Mesothelial cell of epicardium (in vitro differentiated cells): ENCODE measurements at regions not wholly inside any gene's neighbourhood (a gene's known extent, or its start where the extent isn't known, plus 50 kb on each side); places are given as distances from the start of the nearest gene placed in this dataset.

Source experiments
- DNase-seq, 2 experiments: peaks; one replicate each; pipeline ENCODE4 v3.0.0; 2021; ENCODE audit warnings: low spot score in 2 of 2; ENCODE audit not compliant: unreplicated experiment in 2 of 2
- H3K27ac Mint-ChIP-seq: 2 replicates; pipeline ENCODE4 v1.8.0; 2021; ENCODE audit warnings: mixed read lengths
- H3K27me3 Mint-ChIP-seq: 2 replicates; pipeline ENCODE4 v1.8.0; 2021; ENCODE audit warnings: low read depth, mixed read lengths
- H3K36me3 Mint-ChIP-seq: 2 replicates; pipeline ENCODE4 v1.8.0; 2021; ENCODE audit warnings: mixed read lengths
- H3K4me1 Mint-ChIP-seq: 2 replicates; pipeline ENCODE4 v1.8.0; 2021; ENCODE audit warnings: mixed read lengths
- H3K4me3 Mint-ChIP-seq: 2 replicates; pipeline ENCODE4 v1.8.0; 2021; ENCODE audit warnings: mild to moderate bottlenecking, moderate library complexity, mixed read lengths
- H3K9me3 Mint-ChIP-seq: 2 replicates; pipeline ENCODE4 v1.8.0; 2021; ENCODE audit warnings: mixed read lengths
- TF ChIP-seq, protein P1 (sequence below): fragments of 200-600 bp; sonication (generic); IDR thresholded peaks from one replicate; pipeline ENCODE4 v1.5.0; 2021; ENCODE audit warnings: antibody characterized with exemption; ENCODE audit not compliant: unreplicated experiment

DNA sequence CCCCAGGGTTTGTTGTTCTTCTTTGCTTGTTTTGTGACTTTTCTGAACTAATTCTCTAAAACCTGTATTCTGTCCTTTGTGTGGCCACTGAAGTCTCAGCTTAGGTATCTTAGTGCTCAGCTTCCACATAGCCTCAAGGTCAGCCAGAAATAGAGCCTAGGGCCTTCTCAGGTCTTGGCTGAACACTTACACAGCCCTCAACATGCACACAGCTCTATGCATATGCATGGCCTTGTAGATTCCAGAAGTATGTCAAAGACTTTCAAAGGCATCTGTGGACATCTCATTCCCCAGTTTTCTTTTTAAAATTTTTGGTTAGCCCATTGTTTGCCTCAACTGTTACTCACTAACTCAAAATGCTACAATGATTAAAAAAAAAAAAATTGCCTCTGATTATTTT lies 99.9 kb upstream of the GRIA1 start:
- H3K27ac Mint-ChIP-seq: no peak overlapping the region
- TF ChIP-seq, protein P1, sequence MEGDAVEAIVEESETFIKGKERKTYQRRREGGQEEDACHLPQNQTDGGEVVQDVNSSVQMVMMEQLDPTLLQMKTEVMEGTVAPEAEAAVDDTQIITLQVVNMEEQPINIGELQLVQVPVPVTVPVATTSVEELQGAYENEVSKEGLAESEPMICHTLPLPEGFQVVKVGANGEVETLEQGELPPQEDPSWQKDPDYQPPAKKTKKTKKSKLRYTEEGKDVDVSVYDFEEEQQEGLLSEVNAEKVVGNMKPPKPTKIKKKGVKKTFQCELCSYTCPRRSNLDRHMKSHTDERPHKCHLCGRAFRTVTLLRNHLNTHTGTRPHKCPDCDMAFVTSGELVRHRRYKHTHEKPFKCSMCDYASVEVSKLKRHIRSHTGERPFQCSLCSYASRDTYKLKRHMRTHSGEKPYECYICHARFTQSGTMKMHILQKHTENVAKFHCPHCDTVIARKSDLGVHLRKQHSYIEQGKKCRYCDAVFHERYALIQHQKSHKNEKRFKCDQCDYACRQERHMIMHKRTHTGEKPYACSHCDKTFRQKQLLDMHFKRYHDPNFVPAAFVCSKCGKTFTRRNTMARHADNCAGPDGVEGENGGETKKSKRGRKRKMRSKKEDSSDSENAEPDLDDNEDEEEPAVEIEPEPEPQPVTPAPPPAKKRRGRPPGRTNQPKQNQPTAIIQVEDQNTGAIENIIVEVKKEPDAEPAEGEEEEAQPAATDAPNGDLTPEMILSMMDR: no peak
- no peaks in the 10 kb centered on the region for H3K4me1 Mint-ChIP-seq

GRCh38 chr5:153399595-153399994 lies 90.9 kb upstream of the GRIA1 start:
- no peaks in the 10 kb centered on the region for H3K27me3 Mint-ChIP-seq
- no peaks in the 10 kb centered on the region for H3K9me3 Mint-ChIP-seq
- H3K27ac Mint-ChIP-seq: no peak overlapping the region
- DNase-seq: no peak
- H3K4me3 Mint-ChIP-seq: no peak overlapping the region
- TF ChIP-seq, protein P1: no peak
- no peaks in the 10 kb centered on the region for H3K36me3 Mint-ChIP-seq
- peaks cover 3% of the 10 kb centered on the region for H3K4me1 Mint-ChIP-seq

More for the DNA sequence above, 99.9 kb upstream of the GRIA1 start:
- H3K4me3 Mint-ChIP-seq: no peak overlapping the region
- no peaks in the 10 kb centered on the region for H3K36me3 Mint-ChIP-seq
- no peak for DNase-seq
- no peaks in the 10 kb centered on the region for H3K9me3 Mint-ChIP-seq
- no peaks in the 10 kb centered on the region for H3K27me3 Mint-ChIP-seq

- peaks cover 7% of the 10 kb centered on the region for H3K4me1 Mint-ChIP-seq
- no peaks in the 10 kb centered on the region for H3K27me3 Mint-ChIP-seq
- no peak overlapping the region for H3K4me3 Mint-ChIP-seq
- H3K27ac Mint-ChIP-seq: no peak overlapping the region
- no peaks in the 10 kb centered on the region for H3K9me3 Mint-ChIP-seq
- H3K36me3 Mint-ChIP-seq: no peaks in the 10 kb centered on the region
- TF ChIP-seq, protein P1: no peak
- DNase-seq: no peak
Measured at GRCh38 chr5:153400931-153401330, 89.5 kb upstream of the GRIA1 start.

- DNase-seq: no peak
- no peaks in the 10 kb centered on the region for H3K9me3 Mint-ChIP-seq
- no peaks in the 10 kb centered on the region for H3K27me3 Mint-ChIP-seq
- TF ChIP-seq, protein P1: no peak
- H3K4me1 Mint-ChIP-seq: peaks cover 7% of the 10 kb centered on the region
- H3K27ac Mint-ChIP-seq: no peak overlapping the region
- no peak overlapping the region for H3K4me3 Mint-ChIP-seq
- no peaks in the 10 kb centered on the region for H3K36me3 Mint-ChIP-seq
Measured at GRCh38 chr5:153402550-153402949, 87.9 kb upstream of the GRIA1 start.

- no peak for DNase-seq
- Mint-ChIP-seq H3K27ac (no peak overlapping the region), H3K9me3 (no peaks in the 10 kb centered on the region), H3K36me3 (no peaks in the 10 kb centered on the region), H3K4me3 (no peak overlapping the region), H3K27me3 (no peaks in the 10 kb centered on the region), H3K4me1 (peaks cover 7% of the 10 kb centered on the region)
- TF ChIP-seq, protein P1: no peak
Measured at GRCh38 chr5:153403470-153403869, 87.0 kb upstream of the GRIA1 start.

GRCh38 chr5:153404747-153405146 lies 85.7 kb upstream of the GRIA1 start:
- no peaks in the 10 kb centered on the region for H3K27me3 Mint-ChIP-seq

More at GRCh38 chr5:153404747-153405146, 85.7 kb upstream of the GRIA1 start:
- no peak for DNase-seq
- H3K27ac Mint-ChIP-seq: no peak overlapping the region
- no peaks in the 10 kb centered on the region for H3K36me3 Mint-ChIP-seq
- no peaks in the 10 kb centered on the region for H3K9me3 Mint-ChIP-seq
- no peak overlapping the region for H3K4me3 Mint-ChIP-seq
- H3K4me1 Mint-ChIP-seq: peaks cover 7% of the 10 kb centered on the region
- TF ChIP-seq, protein P1: no peak
